Choroid plexus epithelial cell (primary cell): ENCODE measurements at regions not wholly inside any gene's neighbourhood (a gene's known extent, or its start where the extent isn't known, plus 50 kb on each side); places are given as distances from the start of the nearest gene placed in this dataset.
A peak's percentile ranks its signal among the peaks of the same experiment; 100 is the strongest.

Experiments used
- DNase-seq: peaks from one replicate; pipeline ENCODE4 v3.0.0-alpha.2; 2010; ENCODE audit warnings: low read depth
- H3K4me3 ChIP-seq: 2 replicates; pipeline ENCODE4 v1.5.1; 2011; ENCODE audit warnings: low read depth, mild to moderate bottlenecking, control low read depth, low read length, moderate library complexity
- TF ChIP-seq, protein P1 (sequence below): conservative IDR thresholded peaks from 2 replicates; pipeline ENCODE4 v1.5.1; 2011; ENCODE audit warnings: low read depth, mild to moderate bottlenecking, control low read depth, inconsistent platforms, low read length, moderate library complexity

- no peak overlapping the region for H3K4me3 ChIP-seq
- no peak for DNase-seq
- TF ChIP-seq, protein P1, sequence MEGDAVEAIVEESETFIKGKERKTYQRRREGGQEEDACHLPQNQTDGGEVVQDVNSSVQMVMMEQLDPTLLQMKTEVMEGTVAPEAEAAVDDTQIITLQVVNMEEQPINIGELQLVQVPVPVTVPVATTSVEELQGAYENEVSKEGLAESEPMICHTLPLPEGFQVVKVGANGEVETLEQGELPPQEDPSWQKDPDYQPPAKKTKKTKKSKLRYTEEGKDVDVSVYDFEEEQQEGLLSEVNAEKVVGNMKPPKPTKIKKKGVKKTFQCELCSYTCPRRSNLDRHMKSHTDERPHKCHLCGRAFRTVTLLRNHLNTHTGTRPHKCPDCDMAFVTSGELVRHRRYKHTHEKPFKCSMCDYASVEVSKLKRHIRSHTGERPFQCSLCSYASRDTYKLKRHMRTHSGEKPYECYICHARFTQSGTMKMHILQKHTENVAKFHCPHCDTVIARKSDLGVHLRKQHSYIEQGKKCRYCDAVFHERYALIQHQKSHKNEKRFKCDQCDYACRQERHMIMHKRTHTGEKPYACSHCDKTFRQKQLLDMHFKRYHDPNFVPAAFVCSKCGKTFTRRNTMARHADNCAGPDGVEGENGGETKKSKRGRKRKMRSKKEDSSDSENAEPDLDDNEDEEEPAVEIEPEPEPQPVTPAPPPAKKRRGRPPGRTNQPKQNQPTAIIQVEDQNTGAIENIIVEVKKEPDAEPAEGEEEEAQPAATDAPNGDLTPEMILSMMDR: no peak
Observed at GRCh38 chr2:147092266-147092665, 752.6 kb upstream of the ACVR2A start.

DNA sequence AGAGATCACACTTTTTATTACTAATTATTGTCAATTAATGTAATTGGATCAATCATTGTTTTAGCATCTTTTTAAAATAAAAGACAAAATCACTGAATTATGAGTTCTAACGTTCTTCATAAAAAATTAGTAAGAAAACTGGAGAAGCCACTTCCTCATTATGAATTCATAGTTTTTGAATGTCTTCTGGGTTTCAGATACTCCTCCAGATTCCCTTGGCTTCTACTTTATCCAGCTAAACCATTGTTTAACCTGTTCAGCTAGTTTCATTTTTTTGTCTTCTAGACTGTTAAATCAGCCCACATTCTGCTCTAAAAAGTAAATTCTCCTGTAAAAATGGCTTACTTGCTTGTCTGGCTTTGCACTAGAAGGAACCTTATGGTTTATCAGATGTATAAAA lies 753.4 kb upstream of the ACVR2A start:
- DNase-seq: no peak
- no peak overlapping the region for H3K4me3 ChIP-seq
- TF ChIP-seq, protein P1: no peak

DNA sequence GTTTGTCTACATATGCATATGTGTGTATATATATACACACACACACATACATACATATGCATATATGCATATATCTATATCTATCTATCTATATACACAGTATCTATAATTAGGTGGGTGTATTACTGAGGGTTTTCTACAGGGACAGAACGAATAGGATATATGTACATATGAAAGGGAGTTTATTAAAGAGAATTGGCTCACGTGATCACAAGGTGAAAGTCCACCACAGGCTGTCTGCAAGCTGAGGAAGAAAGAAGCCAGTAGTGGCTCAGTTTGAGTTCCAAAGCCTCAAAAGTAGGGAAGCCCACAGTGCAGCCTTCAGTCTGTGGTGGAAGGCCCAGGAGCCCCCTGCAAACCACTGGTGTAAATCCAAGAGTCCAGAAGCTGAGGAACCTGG lies 756.0 kb upstream of the ACVR2A start:
- TF ChIP-seq, protein P1: no peak
- DNase-seq: no peak
- H3K4me3 ChIP-seq: no peak overlapping the region

GRCh38 chr2:147086715-147087114 lies 758.1 kb upstream of the ACVR2A start:
- no peak for DNase-seq
- TF ChIP-seq, protein P1: no peak
- no peak overlapping the region for H3K4me3 ChIP-seq

DNA sequence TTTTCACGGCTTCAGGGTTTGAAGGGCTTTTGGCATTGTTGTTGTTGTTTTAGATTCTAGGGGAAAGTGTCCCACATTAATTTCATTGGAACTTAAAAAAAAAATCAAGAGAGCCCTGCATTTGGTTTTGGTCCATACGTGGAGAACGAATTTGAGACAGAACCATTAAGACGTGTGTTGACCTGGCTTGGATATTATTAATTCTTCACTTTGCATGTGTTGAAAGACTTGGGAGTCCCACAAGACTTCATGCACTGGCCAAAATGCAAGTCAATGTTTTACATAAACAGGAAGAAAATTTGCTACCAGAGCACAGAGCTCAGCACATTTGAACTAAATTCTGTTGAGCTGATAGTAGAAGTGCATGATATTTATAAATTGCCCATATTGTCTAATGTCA lies 761.2 kb upstream of the ACVR2A start:
- TF ChIP-seq, protein P1: no peak
- no peak for DNase-seq
- H3K4me3 ChIP-seq: no peak overlapping the region

- DNase-seq: peak; percentile 90
- TF ChIP-seq, protein P1: peak; percentile 90
- no peak overlapping the region for H3K4me3 ChIP-seq
Observed at GRCh38 chr2:147082850-147083522, 761.8 kb upstream of the ACVR2A start.

DNA sequence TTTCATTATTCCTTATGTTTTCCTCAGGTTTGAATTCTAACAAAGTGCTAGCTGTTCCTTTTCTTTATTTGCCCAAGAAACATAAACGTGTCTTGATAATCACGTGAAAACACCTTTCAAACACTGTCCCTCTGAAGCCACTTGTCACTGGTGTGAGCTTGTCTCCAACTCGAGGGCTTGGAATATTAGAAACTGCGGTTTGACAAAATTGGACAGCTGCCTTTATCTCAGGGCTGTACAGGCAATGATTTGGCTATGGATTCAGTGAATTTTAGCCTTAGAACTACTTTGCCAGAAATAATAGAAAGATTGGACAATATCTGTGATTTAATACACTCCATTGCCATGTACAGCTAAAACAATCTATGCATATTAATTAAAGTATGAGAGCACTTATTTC lies 763.0 kb upstream of the ACVR2A start:
- no peak for DNase-seq
- H3K4me3 ChIP-seq: no peak overlapping the region
- TF ChIP-seq, protein P1: no peak
